Right atrium auricular region (tissue), 2 donors: ENCODE measurements at regions not wholly inside any gene's neighbourhood (a gene's known extent, or its start where the extent isn't known, plus 50 kb on each side); places are given as distances from the start of the nearest gene placed in this dataset.

Experiments
- DNase-seq: peaks from one replicate; pipeline ENCODE4 v3.0.0-alpha.2; 2019; ENCODE audit warnings: low spot score
- H3K27ac ChIP-seq, 2 donors: fragments of 200-600 bp; sonication (generic); 1 replicate in 1 of 2; 2 replicates in 1 of 2; pipeline ENCODE4 v1.5.1; 2016 to 2019
- H3K27me3 ChIP-seq, 2 donors: fragments of 200-600 bp; sonication (generic); one replicate each; pipeline versions ENCODE4 v1.5.1 to v1.6.0; 2017 to 2019
- H3K36me3 ChIP-seq: fragments of 200-600 bp; sonication (generic); one replicate; pipeline ENCODE4 v1.5.1; 2016
- H3K4me1 ChIP-seq, 2 donors: fragments of 200-600 bp; sonication (generic); one replicate each; pipeline versions ENCODE4 v1.5.1 to v1.6.0; 2017 to 2019
- H3K4me3 ChIP-seq, 2 donors: fragments of 200-600 bp; sonication (generic); 1 replicate in 1 of 2; 2 replicates in 1 of 2; pipeline ENCODE4 v1.5.1; 2017 to 2019; ENCODE audit warnings: mild to moderate bottlenecking in 1 of 2, moderate library complexity in 1 of 2
- H3K9me3 ChIP-seq, 2 donors: fragments of 200-600 bp; sonication (generic); one replicate each; pipeline ENCODE4 v1.5.1; 2019
- TF ChIP-seq, protein P1 (sequence below), 2 donors: fragments of 200-600 bp; sonication (generic); IDR thresholded peaks; one replicate each; pipeline ENCODE4 v1.5.1; 2019; ENCODE audit warnings: antibody characterized with exemption in 2 of 2

DNA sequence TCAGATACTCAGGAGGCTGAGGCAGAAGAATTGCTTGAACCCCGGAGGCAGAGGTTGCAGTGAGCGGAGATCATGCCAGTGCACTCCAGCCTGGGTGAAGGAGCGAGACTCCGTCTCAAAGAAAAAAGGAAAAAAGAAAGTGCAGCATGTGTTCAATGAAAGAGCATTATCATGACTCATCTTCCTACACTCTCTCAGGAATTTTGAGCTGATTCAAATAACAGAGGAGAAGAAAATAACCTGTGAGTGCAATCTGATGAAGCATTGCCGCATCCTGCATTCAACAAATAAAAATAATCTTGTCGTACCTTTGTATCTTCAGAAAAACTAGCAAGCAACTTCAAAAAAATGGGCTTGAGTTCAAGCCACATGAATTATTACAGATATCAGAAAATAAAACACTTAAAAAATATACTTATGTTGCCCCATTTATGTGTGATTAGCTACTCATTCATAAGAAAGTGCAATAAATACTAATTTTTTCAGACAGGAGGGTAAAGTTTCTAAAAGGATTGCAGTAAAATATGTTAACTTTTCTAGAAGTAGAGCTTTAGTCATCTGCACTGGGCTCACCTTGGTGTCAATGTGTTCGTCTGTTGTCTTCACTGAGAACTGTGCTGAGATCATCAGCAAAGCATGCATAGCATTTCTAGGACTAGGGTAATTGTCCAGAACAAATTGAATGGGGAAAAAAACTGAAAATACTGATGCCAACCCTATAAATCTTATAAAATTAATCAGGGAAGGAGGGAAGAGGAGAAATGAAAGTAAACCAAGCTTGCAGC is 90.4 kb upstream of the VCX3B start:
- TF ChIP-seq, protein P1, sequence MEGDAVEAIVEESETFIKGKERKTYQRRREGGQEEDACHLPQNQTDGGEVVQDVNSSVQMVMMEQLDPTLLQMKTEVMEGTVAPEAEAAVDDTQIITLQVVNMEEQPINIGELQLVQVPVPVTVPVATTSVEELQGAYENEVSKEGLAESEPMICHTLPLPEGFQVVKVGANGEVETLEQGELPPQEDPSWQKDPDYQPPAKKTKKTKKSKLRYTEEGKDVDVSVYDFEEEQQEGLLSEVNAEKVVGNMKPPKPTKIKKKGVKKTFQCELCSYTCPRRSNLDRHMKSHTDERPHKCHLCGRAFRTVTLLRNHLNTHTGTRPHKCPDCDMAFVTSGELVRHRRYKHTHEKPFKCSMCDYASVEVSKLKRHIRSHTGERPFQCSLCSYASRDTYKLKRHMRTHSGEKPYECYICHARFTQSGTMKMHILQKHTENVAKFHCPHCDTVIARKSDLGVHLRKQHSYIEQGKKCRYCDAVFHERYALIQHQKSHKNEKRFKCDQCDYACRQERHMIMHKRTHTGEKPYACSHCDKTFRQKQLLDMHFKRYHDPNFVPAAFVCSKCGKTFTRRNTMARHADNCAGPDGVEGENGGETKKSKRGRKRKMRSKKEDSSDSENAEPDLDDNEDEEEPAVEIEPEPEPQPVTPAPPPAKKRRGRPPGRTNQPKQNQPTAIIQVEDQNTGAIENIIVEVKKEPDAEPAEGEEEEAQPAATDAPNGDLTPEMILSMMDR (IDR thresholded peaks at IDR 0.05) = no peak
- Histone ChIP-seq H3K27ac (no peak overlapping the region), H3K36me3 (no peaks in the 10 kb centered on the region), H3K4me3 (no peak overlapping the region), H3K27me3 (no peaks in the 10 kb centered on the region), H3K9me3 (peaks cover 0 to 4% of the 10 kb centered on the region in 2 donors), H3K4me1 (no peaks in the 10 kb centered on the region)
- no peak for DNase-seq

DNA sequence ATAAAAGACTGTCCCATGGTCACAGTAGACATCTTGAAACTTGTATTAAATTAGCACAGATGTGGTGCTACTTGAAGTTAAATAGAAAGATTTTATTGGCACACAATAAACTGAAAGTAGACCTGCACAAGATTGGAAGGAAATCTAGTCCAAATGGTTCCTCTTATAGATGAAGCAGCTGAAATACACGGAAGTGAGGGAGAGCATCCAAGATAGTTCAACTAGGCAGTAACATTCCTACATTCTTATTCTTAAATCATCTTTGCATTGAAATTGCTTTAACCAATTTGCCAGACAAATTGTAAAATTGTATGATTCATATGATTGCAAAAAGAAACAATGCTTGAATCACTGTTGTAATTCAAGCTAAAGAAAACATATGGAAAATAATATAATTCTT is 87.6 kb upstream of the VCX3B start:
- DNase-seq = no peak
- Histone ChIP-seq H3K9me3 (peaks cover 0 to 4% of the 10 kb centered on the region in 2 donors), H3K27me3 (no peaks in the 10 kb centered on the region), H3K36me3 (no peaks in the 10 kb centered on the region), H3K27ac (no peak overlapping the region), H3K4me3 (no peak overlapping the region), H3K4me1 (no peaks in the 10 kb centered on the region)
- TF ChIP-seq, protein P1 (IDR thresholded peaks at IDR 0.05) = no peak

DNA sequence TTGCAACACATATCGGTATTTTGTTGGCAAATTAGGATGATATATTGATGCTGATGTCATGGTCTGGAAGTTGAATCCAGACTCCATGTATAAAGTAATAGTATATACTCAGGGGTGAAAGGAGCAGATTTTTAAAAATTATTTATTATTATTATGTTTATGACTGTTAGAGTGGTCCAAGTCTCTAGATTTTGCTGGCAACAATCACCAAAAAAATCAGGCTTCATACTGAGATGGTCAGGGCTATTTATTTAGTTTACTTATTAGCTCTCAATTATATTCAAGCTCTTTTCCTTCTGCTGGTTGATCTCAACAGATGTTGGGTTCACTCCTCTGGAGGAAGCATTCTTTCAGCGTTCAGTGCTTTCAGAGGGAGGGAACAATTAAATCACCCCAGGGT is 73.9 kb upstream of the VCX3B start:
- TF ChIP-seq, protein P1 (IDR thresholded peaks at IDR 0.05) = no peak
- no peaks in the 10 kb centered on the region for H3K4me1 ChIP-seq
- no peaks in the 10 kb centered on the region for H3K9me3 ChIP-seq
- no peaks in the 10 kb centered on the region for H3K36me3 ChIP-seq
- H3K27ac ChIP-seq = no peak overlapping the region
- no peaks in the 10 kb centered on the region for H3K27me3 ChIP-seq
- H3K4me3 ChIP-seq = no peak overlapping the region
- DNase-seq = no peak

DNA sequence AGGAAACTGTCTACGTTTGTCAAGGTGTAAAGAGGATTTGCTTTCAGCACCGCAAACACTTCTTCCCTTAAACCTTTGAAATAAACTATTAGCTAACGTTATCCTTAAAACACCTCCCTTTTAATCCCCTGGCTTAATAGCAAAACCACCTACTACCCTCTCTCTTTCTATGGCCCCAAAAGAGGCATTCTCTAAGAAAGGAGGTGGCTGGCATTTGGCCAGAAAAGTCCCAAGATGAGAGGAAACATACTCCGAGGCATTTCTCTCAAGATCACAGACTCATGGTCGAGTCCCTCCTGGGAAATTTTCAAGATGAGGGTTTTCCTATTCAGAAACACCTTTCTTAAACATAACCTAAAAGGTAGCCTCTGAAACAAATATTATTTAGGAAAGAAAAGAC is 60.6 kb upstream of the VCX3B start:
- Histone ChIP-seq H3K36me3 (no peaks in the 10 kb centered on the region), H3K4me1 (no peaks in the 10 kb centered on the region), H3K27ac (no peak overlapping the region), H3K9me3 (peaks cover 0 to 11% of the 10 kb centered on the region in 2 donors), H3K4me3 (no peak overlapping the region), H3K27me3 (no peaks in the 10 kb centered on the region)
- TF ChIP-seq, protein P1 (IDR thresholded peaks at IDR 0.05) = no peak
- DNase-seq = no peak

DNA sequence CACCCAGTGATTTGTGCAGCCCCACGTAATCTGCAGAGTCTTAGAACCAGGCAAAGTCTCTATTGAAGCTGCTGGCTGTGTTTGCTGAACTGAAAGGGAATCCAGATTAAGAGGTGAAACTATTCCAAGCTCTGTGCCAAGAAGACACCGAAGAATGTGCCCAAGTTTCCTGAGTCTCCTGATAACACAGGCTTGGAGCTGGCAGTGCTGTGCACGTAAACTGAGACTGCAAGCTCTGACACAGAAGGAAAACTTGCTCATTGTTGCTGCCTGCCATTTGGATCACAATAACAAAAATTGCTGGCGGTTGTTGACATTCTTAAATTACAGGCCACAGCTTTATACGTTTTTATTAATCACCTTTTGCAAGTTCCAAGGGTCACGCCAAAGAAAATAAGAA is 60.2 kb upstream of the VCX3B start:
- Histone ChIP-seq H3K27me3 (no peaks in the 10 kb centered on the region), H3K36me3 (no peaks in the 10 kb centered on the region), H3K9me3 (peaks cover 0 to 11% of the 10 kb centered on the region in 2 donors), H3K4me1 (no peaks in the 10 kb centered on the region), H3K27ac (no peak overlapping the region), H3K4me3 (no peak overlapping the region)
- no peak for DNase-seq
- TF ChIP-seq, protein P1 (IDR thresholded peaks at IDR 0.05) = no peak

DNA sequence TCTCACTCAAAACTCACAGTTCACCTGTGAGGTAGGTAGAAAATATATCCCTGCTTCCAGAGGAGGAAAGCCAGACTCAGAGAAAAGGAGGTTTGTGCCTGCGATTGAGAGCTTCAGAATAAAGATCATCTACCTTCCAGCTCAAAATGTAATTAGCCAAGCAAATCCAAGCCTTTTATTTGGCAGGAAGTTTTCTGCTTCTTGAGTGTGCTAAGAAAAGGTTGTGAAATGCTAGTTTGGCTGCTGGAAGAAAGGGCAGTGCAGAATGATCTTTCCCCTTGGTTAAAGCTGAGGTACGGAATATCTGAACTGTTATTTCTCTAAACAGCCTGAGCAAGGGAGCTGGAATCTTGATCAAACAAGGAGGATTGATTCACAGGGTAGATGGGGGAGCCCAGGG is 59.7 kb upstream of the VCX3B start:
- Histone ChIP-seq H3K27ac (no peak overlapping the region), H3K9me3 (peaks cover 0 to 11% of the 10 kb centered on the region in 2 donors), H3K36me3 (no peaks in the 10 kb centered on the region), H3K4me3 (no peak overlapping the region), H3K4me1 (no peaks in the 10 kb centered on the region), H3K27me3 (no peaks in the 10 kb centered on the region)
- TF ChIP-seq, protein P1 (IDR thresholded peaks at IDR 0.05) = no peak
- DNase-seq = no peak
